ENCODE measurements at regions not wholly inside any gene's neighbourhood (a gene's known extent, or its start where the extent isn't known, plus 50 kb on each side); places are given as distances from the start of the nearest gene placed in this dataset.

DNA sequence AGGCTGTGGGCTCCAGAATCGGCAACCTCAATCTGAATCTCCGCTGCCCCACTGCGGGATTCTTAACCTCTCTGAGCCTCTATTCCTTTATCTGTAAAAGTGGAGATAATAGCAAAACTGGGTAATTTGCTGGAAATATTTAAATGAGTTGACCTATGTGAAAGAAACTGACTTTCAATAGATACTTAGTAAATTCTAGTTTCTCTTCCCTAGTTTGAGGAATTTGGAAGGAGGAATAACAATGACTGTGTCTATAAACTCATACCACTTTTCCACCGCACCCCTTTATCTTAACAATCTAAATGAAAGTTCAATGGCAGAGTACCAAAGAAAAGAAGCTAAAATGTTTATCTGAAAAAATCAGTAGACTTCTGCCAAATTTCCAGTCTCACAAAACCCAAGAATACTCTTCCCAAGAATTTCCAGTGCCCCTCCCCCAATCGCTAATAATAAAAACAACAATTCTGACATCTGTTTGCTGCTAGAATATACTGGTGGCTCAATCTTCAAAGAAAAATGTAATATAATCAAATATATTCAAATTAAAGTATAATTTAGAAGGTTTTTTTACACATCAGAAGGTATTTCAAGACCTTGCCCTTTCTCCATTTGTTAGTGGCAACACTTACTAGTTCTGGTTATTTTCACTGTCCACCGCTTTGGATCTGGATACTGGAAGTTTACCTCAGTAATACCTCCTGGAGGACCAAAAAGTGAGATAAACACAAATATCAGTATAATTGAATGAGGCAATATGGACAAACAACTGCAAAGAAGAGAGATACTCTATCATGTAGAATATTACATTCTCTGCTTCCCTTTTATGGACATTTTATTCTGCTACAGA is 171.2 kb downstream of the LTN1 start:
- H3K9me2 ChIP-seq (replicated peaks; ENCODE audit: insufficient read depth), result no peaks in the 10 kb centered on the region
- H3K4me2 ChIP-seq, result peak overlapping the region; percentile 36
- no peak overlapping the region for H3K4me3 ChIP-seq
- no peaks in the 10 kb centered on the region for H3K79me2 ChIP-seq
- peaks cover 52% of the 10 kb centered on the region for H3K4me1 ChIP-seq (ENCODE audit: insufficient read depth)
- no peaks in the 10 kb centered on the region for H3K27me3 ChIP-seq
- no peaks in the 10 kb centered on the region for H4K20me1 ChIP-seq (ENCODE audit: insufficient read depth, poor library complexity, severe bottlenecking)
- WGBS (ENCODE audit: low lambda C conversion rate, missing lambda C conversion rate), result 67% methylated on average over 6 of the region's 6 CpGs
- DNase-seq (ENCODE audit: low spot score), result no peak
- peak overlapping the region; percentile 69 for H3K27ac ChIP-seq
- no peak overlapping the region for H2AFZ ChIP-seq
- TF ChIP-seq, protein P1, sequence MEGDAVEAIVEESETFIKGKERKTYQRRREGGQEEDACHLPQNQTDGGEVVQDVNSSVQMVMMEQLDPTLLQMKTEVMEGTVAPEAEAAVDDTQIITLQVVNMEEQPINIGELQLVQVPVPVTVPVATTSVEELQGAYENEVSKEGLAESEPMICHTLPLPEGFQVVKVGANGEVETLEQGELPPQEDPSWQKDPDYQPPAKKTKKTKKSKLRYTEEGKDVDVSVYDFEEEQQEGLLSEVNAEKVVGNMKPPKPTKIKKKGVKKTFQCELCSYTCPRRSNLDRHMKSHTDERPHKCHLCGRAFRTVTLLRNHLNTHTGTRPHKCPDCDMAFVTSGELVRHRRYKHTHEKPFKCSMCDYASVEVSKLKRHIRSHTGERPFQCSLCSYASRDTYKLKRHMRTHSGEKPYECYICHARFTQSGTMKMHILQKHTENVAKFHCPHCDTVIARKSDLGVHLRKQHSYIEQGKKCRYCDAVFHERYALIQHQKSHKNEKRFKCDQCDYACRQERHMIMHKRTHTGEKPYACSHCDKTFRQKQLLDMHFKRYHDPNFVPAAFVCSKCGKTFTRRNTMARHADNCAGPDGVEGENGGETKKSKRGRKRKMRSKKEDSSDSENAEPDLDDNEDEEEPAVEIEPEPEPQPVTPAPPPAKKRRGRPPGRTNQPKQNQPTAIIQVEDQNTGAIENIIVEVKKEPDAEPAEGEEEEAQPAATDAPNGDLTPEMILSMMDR (IDR thresholded peaks at IDR 0.05; ENCODE audit: poor library complexity), result no peak
- TF ChIP-seq EZH2phosphoT487 (IDR thresholded peaks at IDR 0.05; ENCODE audit: low read depth, severe bottlenecking, unreplicated experiment) (no peak), EZH2 (IDR thresholded peaks at IDR 0.05; ENCODE audit: borderline replicate concordance) (no peak)
- no peaks in the 10 kb centered on the region for H3K36me3 ChIP-seq (replicated peaks; ENCODE audit: insufficient read depth, low read depth)
- no peaks in the 10 kb centered on the region for H3K9me3 ChIP-seq (ENCODE audit: low read depth)

DNA sequence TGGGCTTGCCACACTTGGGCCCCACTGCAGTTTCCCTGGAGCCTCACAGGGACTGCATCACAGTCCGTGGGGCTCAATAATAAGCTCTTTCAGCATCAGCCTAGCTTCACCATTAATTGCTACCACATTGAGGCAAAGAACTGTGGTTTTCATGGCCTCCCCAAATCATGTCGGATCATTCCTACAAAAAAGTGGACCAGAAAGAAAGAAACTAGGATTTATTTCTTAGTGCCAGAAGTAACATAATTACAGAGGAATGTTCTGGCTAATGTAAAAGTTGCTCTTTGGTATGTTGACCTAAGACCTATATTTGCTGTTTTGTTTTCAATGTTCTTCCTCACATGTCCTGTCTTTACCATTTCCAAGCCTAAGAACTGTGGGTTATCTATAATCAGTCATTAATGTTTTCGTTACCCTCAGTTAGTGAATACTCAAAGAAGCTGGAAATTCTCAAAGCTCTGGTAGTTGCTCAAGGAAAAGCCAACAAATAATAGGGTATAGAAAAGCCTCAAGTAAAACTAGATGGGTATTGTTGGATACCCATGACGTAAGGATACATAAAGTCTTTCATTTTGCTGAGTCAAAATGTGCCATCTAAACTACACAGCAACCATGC is 173.9 kb downstream of the LTN1 start:
- H3K36me3 ChIP-seq (replicated peaks; ENCODE audit: insufficient read depth, low read depth), result no peaks in the 10 kb centered on the region
- no peak for TF ChIP-seq EZH2 (IDR thresholded peaks at IDR 0.05; ENCODE audit: borderline replicate concordance)
- TF ChIP-seq EZH2phosphoT487 (IDR thresholded peaks at IDR 0.05; ENCODE audit: low read depth, severe bottlenecking, unreplicated experiment), result no peak
- TF ChIP-seq, protein P1 (IDR thresholded peaks at IDR 0.05; ENCODE audit: poor library complexity), result no peak
- no peaks in the 10 kb centered on the region for H3K27me3 ChIP-seq
- no peaks in the 10 kb centered on the region for H3K79me2 ChIP-seq
- H3K4me2 ChIP-seq, result no peak overlapping the region
- WGBS (ENCODE audit: low lambda C conversion rate, missing lambda C conversion rate), result 68% methylated on average over 4 of the region's 4 CpGs
- DNase-seq (ENCODE audit: low spot score), result no peak
- peaks cover 28% of the 10 kb centered on the region for H3K4me1 ChIP-seq (ENCODE audit: insufficient read depth)
- H3K9me2 ChIP-seq (replicated peaks; ENCODE audit: insufficient read depth), result no peaks in the 10 kb centered on the region
- no peak overlapping the region for H3K4me3 ChIP-seq
- H4K20me1 ChIP-seq (ENCODE audit: insufficient read depth, poor library complexity, severe bottlenecking), result no peaks in the 10 kb centered on the region
- no peaks in the 10 kb centered on the region for H3K9me3 ChIP-seq (ENCODE audit: low read depth)
- H3K27ac ChIP-seq, result peak overlapping the region; percentile 48
- H2AFZ ChIP-seq, result no peak overlapping the region

DNA sequence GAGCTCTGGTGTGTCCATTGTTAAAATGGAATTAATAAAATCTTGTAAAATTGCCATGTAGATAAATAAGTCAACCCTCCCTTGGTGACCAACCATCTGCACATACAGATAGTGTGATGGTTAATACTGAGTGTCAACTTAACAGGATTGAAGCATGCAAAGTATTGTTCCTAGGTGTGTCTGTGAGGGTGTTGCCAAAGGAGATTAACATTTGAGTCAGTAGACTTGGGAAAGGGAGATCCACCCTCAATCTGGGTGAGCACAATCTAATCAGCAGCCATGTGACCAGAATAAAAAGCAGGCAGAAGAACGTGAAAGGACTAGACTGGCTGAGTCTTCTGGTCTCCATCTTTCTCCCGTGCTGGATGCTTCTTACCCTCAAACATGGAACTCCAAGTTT is 174.8 kb downstream of the LTN1 start:
- Histone ChIP-seq H4K20me1 (ENCODE audit: insufficient read depth, poor library complexity, severe bottlenecking) (no peaks in the 10 kb centered on the region), H3K27ac (peak overlapping the region; percentile 48), H3K9me3 (ENCODE audit: low read depth) (no peaks in the 10 kb centered on the region), H3K27me3 (no peaks in the 10 kb centered on the region), H3K4me1 (ENCODE audit: insufficient read depth) (peaks cover 19% of the 10 kb centered on the region), H3K36me3 (replicated peaks; ENCODE audit: insufficient read depth, low read depth) (no peaks in the 10 kb centered on the region), H3K4me2 (no peak overlapping the region), H2AFZ (no peak overlapping the region), H3K9me2 (replicated peaks; ENCODE audit: insufficient read depth) (no peaks in the 10 kb centered on the region), H3K79me2 (no peaks in the 10 kb centered on the region), H3K4me3 (no peak overlapping the region)
- no peak for DNase-seq (ENCODE audit: low spot score)
- TF ChIP-seq, protein P1 (IDR thresholded peaks at IDR 0.05; ENCODE audit: poor library complexity), result no peak
- no peak for TF ChIP-seq EZH2 (IDR thresholded peaks at IDR 0.05; ENCODE audit: borderline replicate concordance)
- no peak for TF ChIP-seq EZH2phosphoT487 (IDR thresholded peaks at IDR 0.05; ENCODE audit: low read depth, severe bottlenecking, unreplicated experiment)
- WGBS (ENCODE audit: low lambda C conversion rate, missing lambda C conversion rate), result 72% methylated on average over 2 of the region's 2 CpGs
